WTC11 (cell line): ENCODE measurements at regions not wholly inside any gene's neighbourhood (a gene's known extent, or its start where the extent isn't known, plus 50 kb on each side); places are given as distances from the start of the nearest gene placed in this dataset.

Source experiments
- ATAC-seq: fragments of 200-7000 bp; cut with Tn5 transposase; 2 replicates; pipeline ENCODE4 v1.10.0; 2021; ENCODE audit warnings: mild to moderate bottlenecking, moderate library complexity
- CTCF ChIA-PET: fragments of 300-600 bp; sonication (Branson Sonifier 250); formaldehyde crosslinking; loops from one replicate; lab custom pipeline; 2021; ENCODE audit warnings: antibody characterized with exemption; lab: Charles Lee
- POLR2A ChIA-PET: fragments of 350-600 bp; sonication (Branson Sonifier 250); formaldehyde crosslinking; loops from one replicate; lab custom pipeline; 2021; ENCODE audit warnings: antibody characterized with exemption; lab: Charles Lee
- DNase-seq: peaks from one replicate; pipeline ENCODE4 v3.0.0; 2021; ENCODE audit warnings: low spot score
- H3K27ac Mint-ChIP-seq: 2 replicates; pipeline ENCODE4 v1.8.0; 2021; ENCODE audit warnings: mixed read lengths
- H3K27me3 Mint-ChIP-seq: 2 replicates; pipeline ENCODE4 v1.8.0; 2021; ENCODE audit warnings: low read depth, mild to moderate bottlenecking, moderate library complexity, mixed read lengths
- H3K36me3 Mint-ChIP-seq: 2 replicates; pipeline ENCODE4 v1.8.0; 2021; ENCODE audit warnings: mixed read lengths
- H3K4me1 Mint-ChIP-seq: 2 replicates; pipeline ENCODE4 v1.8.0; 2022; ENCODE audit warnings: mixed read lengths
- H3K4me3 Mint-ChIP-seq: 2 replicates; pipeline ENCODE4 v1.8.0; 2021; ENCODE audit warnings: mild to moderate bottlenecking, moderate library complexity, mixed read lengths
- H3K9me3 Mint-ChIP-seq: 2 replicates; pipeline ENCODE4 v1.8.0; 2021; ENCODE audit warnings: mixed read lengths
- ARID4B ChIP-seq: sonication (generic); formaldehyde crosslinking; IDR thresholded peaks from 2 replicates; pipeline ENCODE4 v1.8.0; 2023; ENCODE audit warnings: missing genetic modification reagents, mild to moderate bottlenecking, borderline replicate concordance
- CBFB ChIP-seq: sonication (generic); formaldehyde crosslinking; IDR thresholded peaks from 2 replicates; pipeline ENCODE4 v1.8.1; 2022; ENCODE audit warnings: mild to moderate bottlenecking, low read depth, missing genetic modification reagents
- CREB1 ChIP-seq: sonication (generic); formaldehyde crosslinking; IDR thresholded peaks from 2 replicates; pipeline ENCODE4 v1.8.0; 2023; ENCODE audit warnings: mild to moderate bottlenecking, missing genetic modification reagents
- CREM ChIP-seq: sonication (generic); formaldehyde crosslinking; IDR thresholded peaks from 2 replicates; pipeline ENCODE4 v1.8.1; 2022; ENCODE audit warnings: mild to moderate bottlenecking, missing genetic modification reagents, moderate library complexity
- ETV6 ChIP-seq: sonication (generic); formaldehyde crosslinking; IDR thresholded peaks from 2 replicates; pipeline ENCODE4 v1.8.1; 2022; ENCODE audit warnings: mild to moderate bottlenecking, missing genetic modification reagents
- FOXP1 ChIP-seq: sonication (generic); formaldehyde crosslinking; IDR thresholded peaks from 2 replicates; pipeline ENCODE4 v1.8.0; 2022; ENCODE audit warnings: missing genetic modification reagents, mild to moderate bottlenecking, moderate library complexity, borderline replicate concordance
- HMGA2 ChIP-seq: fragments of 250-450 bp; sonication (Bioruptor Pico); IDR thresholded peaks from 2 replicates; pipeline ENCODE4 v1.4.0; 2021; ENCODE audit warnings: mild to moderate bottlenecking, moderate library complexity
- IRF1 ChIP-seq: sonication (generic); formaldehyde crosslinking; IDR thresholded peaks from 2 replicates; pipeline ENCODE4 v1.8.0; 2023; ENCODE audit warnings: missing genetic modification reagents
- MXD4 ChIP-seq: fragments of 250-450 bp; sonication (Bioruptor Pico); IDR thresholded peaks from 2 replicates; pipeline ENCODE4 v1.8.0; 2021; ENCODE audit warnings: mild to moderate bottlenecking, moderate library complexity, borderline replicate concordance
- MYBL2 ChIP-seq: sonication (generic); formaldehyde crosslinking; IDR thresholded peaks from 2 replicates; pipeline ENCODE4 v1.8.1; 2023; ENCODE audit warnings: mild to moderate bottlenecking, moderate library complexity, missing genetic modification reagents
- NFATC4 ChIP-seq: fragments of 250-450 bp; sonication (Bioruptor Pico); IDR thresholded peaks from 2 replicates; pipeline ENCODE4 v1.9.0; 2021; ENCODE audit warnings: mild to moderate bottlenecking
- NR1H2 ChIP-seq: sonication (generic); formaldehyde crosslinking; IDR thresholded peaks from 2 replicates; pipeline ENCODE4 v1.9.0; 2021; ENCODE audit warnings: mild to moderate bottlenecking, moderate library complexity, missing genetic modification reagents
- PRRX2 ChIP-seq: fragments of 250-450 bp; sonication (Bioruptor Pico); IDR thresholded peaks from 2 replicates; pipeline ENCODE4 v1.8.0; 2021; ENCODE audit warnings: mild to moderate bottlenecking
- TEAD1 ChIP-seq: sonication (generic); formaldehyde crosslinking; IDR thresholded peaks from 2 replicates; pipeline ENCODE4 v1.8.0; 2022; ENCODE audit warnings: mild to moderate bottlenecking, missing genetic modification reagents
- ZNF671 ChIP-seq: fragments of 250-450 bp; sonication (Bioruptor Pico); IDR thresholded peaks from 2 replicates; pipeline ENCODE4 v1.8.0; 2021; ENCODE audit warnings: mild to moderate bottlenecking
- TF ChIP-seq, protein P1 (sequence below): fragments of 250-450 bp; sonication (Bioruptor Pico); IDR thresholded peaks from 2 replicates; pipeline ENCODE4 v1.8.0; 2021; ENCODE audit warnings: mild to moderate bottlenecking
- TF ChIP-seq, protein P2 (sequence below): sonication (generic); formaldehyde crosslinking; IDR thresholded peaks from 2 replicates; pipeline ENCODE4 v1.8.0; 2022; ENCODE audit warnings: missing genetic modification reagents
- TF ChIP-seq, protein P3 (sequence below): sonication (generic); formaldehyde crosslinking; IDR thresholded peaks from 2 replicates; pipeline ENCODE4 v1.8.1; 2023; ENCODE audit warnings: mild to moderate bottlenecking, missing genetic modification reagents

GRCh38 chr10:117936976-117937375, 109.8 kb downstream of the RAB11FIP2 start:
- H3K36me3 Mint-ChIP-seq, result no peaks in the 10 kb centered on the region
- POLR2A ChIA-PET, result no interaction called here
- no peaks in the 10 kb centered on the region for H3K9me3 Mint-ChIP-seq
- DNase-seq (no peak), ATAC-seq (no peak)
- CTCF ChIA-PET, result no interaction called here
- no peak overlapping the region for H3K4me3 Mint-ChIP-seq
- peaks cover 23% of the 10 kb centered on the region for H3K4me1 Mint-ChIP-seq
- TF ChIP-seq CREB1 (CRISPR knock-in tag), result no peak
- TF ChIP-seq FOXP1 (CRISPR knock-in tag), result no peak
- no peak for TF ChIP-seq PRRX2 (CRISPR knock-in tag)
- TF ChIP-seq, protein P1, sequence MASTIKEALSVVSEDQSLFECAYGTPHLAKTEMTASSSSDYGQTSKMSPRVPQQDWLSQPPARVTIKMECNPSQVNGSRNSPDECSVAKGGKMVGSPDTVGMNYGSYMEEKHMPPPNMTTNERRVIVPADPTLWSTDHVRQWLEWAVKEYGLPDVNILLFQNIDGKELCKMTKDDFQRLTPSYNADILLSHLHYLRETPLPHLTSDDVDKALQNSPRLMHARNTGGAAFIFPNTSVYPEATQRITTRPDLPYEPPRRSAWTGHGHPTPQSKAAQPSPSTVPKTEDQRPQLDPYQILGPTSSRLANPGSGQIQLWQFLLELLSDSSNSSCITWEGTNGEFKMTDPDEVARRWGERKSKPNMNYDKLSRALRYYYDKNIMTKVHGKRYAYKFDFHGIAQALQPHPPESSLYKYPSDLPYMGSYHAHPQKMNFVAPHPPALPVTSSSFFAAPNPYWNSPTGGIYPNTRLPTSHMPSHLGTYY (CRISPR knock-in tag), result no peak
- no peak for TF ChIP-seq IRF1
- TF ChIP-seq CBFB, result no peak
- no peak for TF ChIP-seq NR1H2
- H3K27ac Mint-ChIP-seq, result no peak overlapping the region
- H3K27me3 Mint-ChIP-seq, result no peaks in the 10 kb centered on the region; the same call in 1 of the 2 replicates

DNA sequence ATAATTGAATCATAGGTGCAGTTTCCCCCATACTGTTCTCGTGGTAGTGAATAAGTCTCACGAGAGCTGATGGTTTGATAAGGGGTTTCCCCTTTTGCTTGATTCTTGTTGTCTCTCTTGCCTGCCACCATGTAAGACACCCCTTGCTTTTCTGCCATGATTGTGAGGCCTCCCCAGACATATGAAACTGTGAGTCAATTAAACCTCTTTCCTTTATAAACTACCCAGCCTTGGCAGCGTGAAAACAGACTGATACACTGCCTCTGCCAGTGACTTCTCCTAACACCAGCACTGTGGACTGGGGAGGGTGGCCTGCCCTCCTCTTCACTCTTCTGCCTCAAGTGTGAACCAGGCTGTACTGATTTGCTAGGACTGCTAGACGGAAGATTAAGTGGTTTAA, 108.6 kb downstream of the RAB11FIP2 start:
- H3K9me3 Mint-ChIP-seq, result no peaks in the 10 kb centered on the region
- ChIA-PET CTCF (no interaction called here), POLR2A (no interaction called here)
- H3K4me1 Mint-ChIP-seq, result peaks cover 23% of the 10 kb centered on the region
- H3K27me3 Mint-ChIP-seq, result no peaks in the 10 kb centered on the region; the same call in 1 of the 2 replicates
- TF ChIP-seq ETV6 (no peak), IRF1 (no peak), ZNF671 (no peak), MXD4 (CRISPR knock-in tag) (no peak), MYBL2 (CRISPR knock-in tag) (no peak), CREB1 (CRISPR knock-in tag) (no peak), HMGA2 (CRISPR knock-in tag) (no peak), TEAD1 (CRISPR knock-in tag) (no peak), NFATC4 (CRISPR knock-in tag) (no peak), CREM (no peak), ARID4B (CRISPR knock-in tag) (no peak)
- TF ChIP-seq, protein P2, sequence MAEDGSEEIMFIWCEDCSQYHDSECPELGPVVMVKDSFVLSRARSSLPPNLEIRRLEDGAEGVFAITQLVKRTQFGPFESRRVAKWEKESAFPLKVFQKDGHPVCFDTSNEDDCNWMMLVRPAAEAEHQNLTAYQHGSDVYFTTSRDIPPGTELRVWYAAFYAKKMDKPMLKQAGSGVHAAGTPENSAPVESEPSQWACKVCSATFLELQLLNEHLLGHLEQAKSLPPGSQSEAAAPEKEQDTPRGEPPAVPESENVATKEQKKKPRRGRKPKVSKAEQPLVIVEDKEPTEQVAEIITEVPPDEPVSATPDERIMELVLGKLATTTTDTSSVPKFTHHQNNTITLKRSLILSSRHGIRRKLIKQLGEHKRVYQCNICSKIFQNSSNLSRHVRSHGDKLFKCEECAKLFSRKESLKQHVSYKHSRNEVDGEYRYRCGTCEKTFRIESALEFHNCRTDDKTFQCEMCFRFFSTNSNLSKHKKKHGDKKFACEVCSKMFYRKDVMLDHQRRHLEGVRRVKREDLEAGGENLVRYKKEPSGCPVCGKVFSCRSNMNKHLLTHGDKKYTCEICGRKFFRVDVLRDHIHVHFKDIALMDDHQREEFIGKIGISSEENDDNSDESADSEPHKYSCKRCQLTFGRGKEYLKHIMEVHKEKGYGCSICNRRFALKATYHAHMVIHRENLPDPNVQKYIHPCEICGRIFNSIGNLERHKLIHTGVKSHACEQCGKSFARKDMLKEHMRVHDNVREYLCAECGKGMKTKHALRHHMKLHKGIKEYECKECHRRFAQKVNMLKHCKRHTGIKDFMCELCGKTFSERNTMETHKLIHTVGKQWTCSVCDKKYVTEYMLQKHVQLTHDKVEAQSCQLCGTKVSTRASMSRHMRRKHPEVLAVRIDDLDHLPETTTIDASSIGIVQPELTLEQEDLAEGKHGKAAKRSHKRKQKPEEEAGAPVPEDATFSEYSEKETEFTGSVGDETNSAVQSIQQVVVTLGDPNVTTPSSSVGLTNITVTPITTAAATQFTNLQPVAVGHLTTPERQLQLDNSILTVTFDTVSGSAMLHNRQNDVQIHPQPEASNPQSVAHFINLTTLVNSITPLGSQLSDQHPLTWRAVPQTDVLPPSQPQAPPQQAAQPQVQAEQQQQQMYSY (CRISPR knock-in tag), result no peak
- TF ChIP-seq, protein P3, sequence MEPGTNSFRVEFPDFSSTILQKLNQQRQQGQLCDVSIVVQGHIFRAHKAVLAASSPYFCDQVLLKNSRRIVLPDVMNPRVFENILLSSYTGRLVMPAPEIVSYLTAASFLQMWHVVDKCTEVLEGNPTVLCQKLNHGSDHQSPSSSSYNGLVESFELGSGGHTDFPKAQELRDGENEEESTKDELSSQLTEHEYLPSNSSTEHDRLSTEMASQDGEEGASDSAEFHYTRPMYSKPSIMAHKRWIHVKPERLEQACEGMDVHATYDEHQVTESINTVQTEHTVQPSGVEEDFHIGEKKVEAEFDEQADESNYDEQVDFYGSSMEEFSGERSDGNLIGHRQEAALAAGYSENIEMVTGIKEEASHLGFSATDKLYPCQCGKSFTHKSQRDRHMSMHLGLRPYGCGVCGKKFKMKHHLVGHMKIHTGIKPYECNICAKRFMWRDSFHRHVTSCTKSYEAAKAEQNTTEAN (CRISPR knock-in tag), result no peak
- H3K36me3 Mint-ChIP-seq, result no peaks in the 10 kb centered on the region
- no peak for DNase-seq
- no peak overlapping the region for H3K27ac Mint-ChIP-seq
- H3K4me3 Mint-ChIP-seq, result no peak overlapping the region
- ATAC-seq, result no peak
